Neural progenitor cell (in vitro differentiated cells): ENCODE measurements at regions not wholly inside any gene's neighbourhood (a gene's known extent, or its start where the extent isn't known, plus 50 kb on each side); places are given as distances from the start of the nearest gene placed in this dataset.

Experiments used
- DNase-seq: peaks from one replicate; pipeline ENCODE4 v3.0.0-alpha.2; 2016; ENCODE audit warnings: low spot score
- H2AFZ ChIP-seq: fragments of 200-600 bp; sonication (generic); replicated peaks from 2 replicates; pipeline ENCODE4 v1.6.1; 2016; ENCODE audit warnings: antibody characterized with exemption
- H3F3A ChIP-seq: fragments of 200-600 bp; sonication (generic); 2 replicates; pipeline ENCODE4 v1.6.1; 2016; ENCODE audit warnings: antibody characterized with exemption, low read depth
- H3K27ac ChIP-seq: fragments of 200-600 bp; sonication (generic); 2 replicates; pipeline ENCODE4 v1.5.1; 2016; ENCODE audit warnings: mild to moderate bottlenecking
- H3K27me3 ChIP-seq: fragments of 200-600 bp; sonication (generic); 2 replicates; pipeline ENCODE4 v1.6.1; 2016; ENCODE audit warnings: mild to moderate bottlenecking, moderate library complexity
- H3K36me3 ChIP-seq: fragments of 200-600 bp; sonication (generic); 2 replicates; pipeline ENCODE4 v1.5.1; 2016
- H3K4me1 ChIP-seq: fragments of 200-600 bp; sonication (generic); 2 replicates; pipeline ENCODE4 v1.6.1; 2016; ENCODE audit warnings: mixed run types
- H3K4me2 ChIP-seq: fragments of 200-600 bp; sonication (generic); 2 replicates; pipeline ENCODE4 v1.6.1; 2016
- H3K4me3 ChIP-seq: fragments of 200-600 bp; sonication (generic); 2 replicates; pipeline ENCODE4 v1.5.1; 2016
- H3K79me2 ChIP-seq: fragments of 200-600 bp; sonication (generic); 2 replicates; pipeline ENCODE4 v1.6.1; 2016; ENCODE audit warnings: low read depth
- H3K9ac ChIP-seq: fragments of 200-600 bp; sonication (generic); 2 replicates; pipeline ENCODE4 v1.6.1; 2016
- H3K9me3 ChIP-seq: fragments of 200-600 bp; sonication (generic); 2 replicates; pipeline ENCODE4 v1.5.1; 2016; ENCODE audit warnings: low read depth
- H4K20me1 ChIP-seq: fragments of 200-600 bp; sonication (generic); 2 replicates; pipeline ENCODE4 v1.6.1; 2016; ENCODE audit warnings: low read depth
- H3K27ac Mint-ChIP-seq: 3 replicates; pipeline ENCODE4 v1.8.0; 2021; ENCODE audit warnings: mixed read lengths
- H3K27me3 Mint-ChIP-seq: 2 replicates; pipeline ENCODE4 v1.8.0; 2022; ENCODE audit warnings: low read depth, mild to moderate bottlenecking, inconsistent platforms, moderate library complexity, mixed read lengths; ENCODE audit not compliant: insufficient read depth
- H3K36me3 Mint-ChIP-seq: 3 replicates; pipeline ENCODE4 v1.8.0; 2021; ENCODE audit warnings: mixed read lengths
- H3K4me1 Mint-ChIP-seq: 3 replicates; pipeline ENCODE4 v1.8.0; 2021; ENCODE audit warnings: mixed read lengths
- H3K4me3 Mint-ChIP-seq: 3 replicates; pipeline ENCODE4 v1.8.0; 2021; ENCODE audit warnings: mild to moderate bottlenecking, moderate library complexity, mixed read lengths
- H3K9me3 Mint-ChIP-seq: 3 replicates; pipeline ENCODE4 v1.8.0; 2020; ENCODE audit warnings: mixed read lengths
- EZH2 ChIP-seq: fragments of 200-600 bp; sonication (generic); IDR thresholded peaks from 2 replicates; pipeline ENCODE4 v1.6.1; 2017; ENCODE audit warnings: antibody characterized with exemption, mild to moderate bottlenecking, moderate library complexity
- EZH2phosphoT487 ChIP-seq: fragments of 200-600 bp; sonication (generic); IDR thresholded peaks from 2 replicates; pipeline ENCODE4 v1.6.1; 2017; ENCODE audit warnings: antibody characterized with exemption
- TF ChIP-seq, protein P1 (sequence below): fragments of 200-600 bp; sonication (generic); IDR thresholded peaks from 2 replicates; pipeline ENCODE4 v1.5.1; 2017; ENCODE audit warnings: antibody characterized with exemption, mild to moderate bottlenecking

- Histone ChIP-seq H3K4me2 (no peak overlapping the region), H3K27me3 (no peaks in the 10 kb centered on the region), H3F3A (no peaks in the 10 kb centered on the region), H3K4me3 (no peak overlapping the region), H3K27ac (no peak overlapping the region), H2AFZ (no peak overlapping the region), H3K79me2 (no peaks in the 10 kb centered on the region), H3K9ac (no peak overlapping the region), H4K20me1 (no peaks in the 10 kb centered on the region), H3K36me3 (no peaks in the 10 kb centered on the region), H3K4me1 (no peaks in the 10 kb centered on the region), H3K9me3 (no peaks in the 10 kb centered on the region)
- Mint-ChIP-seq H3K4me1 (peaks cover 12% of the 10 kb centered on the region), H3K27me3 (peaks cover 3% of the 10 kb centered on the region), H3K27ac (no peak overlapping the region), H3K4me3 (no peak overlapping the region), H3K9me3 (no peaks in the 10 kb centered on the region), H3K36me3 (no peaks in the 10 kb centered on the region)
- no peak for DNase-seq
- TF ChIP-seq, protein P1, sequence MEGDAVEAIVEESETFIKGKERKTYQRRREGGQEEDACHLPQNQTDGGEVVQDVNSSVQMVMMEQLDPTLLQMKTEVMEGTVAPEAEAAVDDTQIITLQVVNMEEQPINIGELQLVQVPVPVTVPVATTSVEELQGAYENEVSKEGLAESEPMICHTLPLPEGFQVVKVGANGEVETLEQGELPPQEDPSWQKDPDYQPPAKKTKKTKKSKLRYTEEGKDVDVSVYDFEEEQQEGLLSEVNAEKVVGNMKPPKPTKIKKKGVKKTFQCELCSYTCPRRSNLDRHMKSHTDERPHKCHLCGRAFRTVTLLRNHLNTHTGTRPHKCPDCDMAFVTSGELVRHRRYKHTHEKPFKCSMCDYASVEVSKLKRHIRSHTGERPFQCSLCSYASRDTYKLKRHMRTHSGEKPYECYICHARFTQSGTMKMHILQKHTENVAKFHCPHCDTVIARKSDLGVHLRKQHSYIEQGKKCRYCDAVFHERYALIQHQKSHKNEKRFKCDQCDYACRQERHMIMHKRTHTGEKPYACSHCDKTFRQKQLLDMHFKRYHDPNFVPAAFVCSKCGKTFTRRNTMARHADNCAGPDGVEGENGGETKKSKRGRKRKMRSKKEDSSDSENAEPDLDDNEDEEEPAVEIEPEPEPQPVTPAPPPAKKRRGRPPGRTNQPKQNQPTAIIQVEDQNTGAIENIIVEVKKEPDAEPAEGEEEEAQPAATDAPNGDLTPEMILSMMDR, result no peak
- TF ChIP-seq EZH2phosphoT487 (no peak), EZH2 (no peak)
Measured at GRCh38 chr2:18828296-18828695, 238.9 kb upstream of the NT5C1B start.

DNA sequence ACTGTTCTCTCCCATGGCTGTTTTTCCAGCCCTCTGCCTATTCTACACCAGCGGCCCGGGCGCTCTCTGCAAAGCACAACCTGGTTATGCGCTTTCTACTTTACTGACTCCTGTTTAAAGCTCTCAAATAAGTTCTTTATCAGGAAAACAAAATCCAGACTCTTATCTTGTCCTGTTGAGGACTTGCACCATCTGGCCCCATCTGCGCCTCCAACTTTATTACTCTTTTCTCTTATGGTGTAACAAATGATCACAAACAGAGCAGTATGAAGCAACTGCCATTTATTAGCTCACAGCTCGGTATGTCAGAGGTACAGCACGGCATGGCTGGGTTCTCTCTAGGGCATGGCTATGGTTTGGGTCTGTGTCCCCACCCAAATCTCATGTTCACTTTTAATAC, 236.5 kb upstream of the NT5C1B start:
- TF ChIP-seq EZH2, result no peak
- TF ChIP-seq, protein P1, result no peak
- Histone ChIP-seq H3K79me2 (no peaks in the 10 kb centered on the region), H2AFZ (no peak overlapping the region), H3F3A (no peaks in the 10 kb centered on the region), H3K4me3 (no peak overlapping the region), H3K9ac (no peak overlapping the region), H3K36me3 (no peaks in the 10 kb centered on the region), H4K20me1 (no peaks in the 10 kb centered on the region), H3K9me3 (no peaks in the 10 kb centered on the region), H3K27ac (no peak overlapping the region), H3K4me2 (no peak overlapping the region), H3K4me1 (no peaks in the 10 kb centered on the region), H3K27me3 (no peaks in the 10 kb centered on the region)
- H3K27me3 Mint-ChIP-seq, result peaks cover 2% of the 10 kb centered on the region
- DNase-seq, result no peak
- H3K36me3 Mint-ChIP-seq, result no peaks in the 10 kb centered on the region
- no peaks in the 10 kb centered on the region for H3K9me3 Mint-ChIP-seq
- H3K27ac Mint-ChIP-seq, result no peak overlapping the region
- peaks cover 12% of the 10 kb centered on the region for H3K4me1 Mint-ChIP-seq
- no peak overlapping the region for H3K4me3 Mint-ChIP-seq

GRCh38 chr2:18824915-18825314, 235.5 kb upstream of the NT5C1B start:
- Mint-ChIP-seq H3K4me1 (peaks cover 11% of the 10 kb centered on the region), H3K27me3 (peaks cover 2% of the 10 kb centered on the region), H3K9me3 (no peaks in the 10 kb centered on the region), H3K27ac (no peak overlapping the region), H3K4me3 (no peak overlapping the region), H3K36me3 (no peaks in the 10 kb centered on the region)
- no peak overlapping the region for H3K4me3 ChIP-seq
- H3K27me3 ChIP-seq, result no peaks in the 10 kb centered on the region
- H3K36me3 ChIP-seq, result no peaks in the 10 kb centered on the region
- DNase-seq, result no peak
- H4K20me1 ChIP-seq, result no peaks in the 10 kb centered on the region
- TF ChIP-seq, protein P1, result no peak
- TF ChIP-seq EZH2, result no peak
- TF ChIP-seq EZH2phosphoT487, result no peak
- H3K79me2 ChIP-seq, result no peaks in the 10 kb centered on the region
- no peak overlapping the region for H3K4me2 ChIP-seq
- no peak overlapping the region for H3K9ac ChIP-seq
- no peaks in the 10 kb centered on the region for H3K9me3 ChIP-seq
- H3K4me1 ChIP-seq, result no peaks in the 10 kb centered on the region
- H3K27ac ChIP-seq, result no peak overlapping the region
- no peaks in the 10 kb centered on the region for H3F3A ChIP-seq
- no peak overlapping the region for H2AFZ ChIP-seq
